ENCODE measurements at regions not wholly inside any gene's neighbourhood (a gene's known extent, or its start where the extent isn't known, plus 50 kb on each side); places are given as distances from the start of the nearest gene placed in this dataset.

- TF ChIP-seq ARNTL (CRISPR knock-in tag; IDR thresholded peaks at IDR 0.05; ENCODE audit: borderline replicate concordance, low read depth) (no peak), ESRRG (CRISPR knock-in tag; IDR thresholded peaks at IDR 0.05) (no peak), GLIS3 (CRISPR knock-in tag; IDR thresholded peaks at IDR 0.05) (no peak), CREB5 (CRISPR knock-in tag; IDR thresholded peaks at IDR 0.05; ENCODE audit: low read depth) (no peak), ZNF565 (CRISPR knock-in tag; conservative IDR thresholded peaks at IDR 0.05; ENCODE audit: low read depth) (no peak), TCF4 (CRISPR knock-in tag; IDR thresholded peaks at IDR 0.05; ENCODE audit: borderline replicate concordance) (no peak), RARB (CRISPR knock-in tag; IDR thresholded peaks at IDR 0.05) (no peak), CSDC2 (CRISPR knock-in tag; IDR thresholded peaks at IDR 0.05) (no peak), ZNF8 (CRISPR knock-in tag; IDR thresholded peaks at IDR 0.05) (no peak), BACH2 (CRISPR knock-in tag; IDR thresholded peaks at IDR 0.05; ENCODE audit: borderline replicate concordance) (no peak), PATZ1 (CRISPR knock-in tag; IDR thresholded peaks at IDR 0.05; ENCODE audit: borderline replicate concordance) (no peak), TOX (CRISPR knock-in tag; IDR thresholded peaks at IDR 0.05; ENCODE audit: borderline replicate concordance) (no peak), OSR1 (CRISPR knock-in tag; IDR thresholded peaks at IDR 0.05) (no peak), ZFP3 (CRISPR knock-in tag; IDR thresholded peaks at IDR 0.05) (no peak)
Measured at GRCh38 chr5:29002481-29002880, 1964.1 kb upstream of the CDH9 start.

Measured in SK-N-SH treated with all-trans-retinoic acid at 6 μM for 48 hours (cell line).